RWPE2 (cell line): ENCODE measurements at regions not wholly inside any gene's neighbourhood (a gene's known extent, or its start where the extent isn't known, plus 50 kb on each side); places are given as distances from the start of the nearest gene placed in this dataset.

Experiments used
- ATAC-seq: fragments of 200-7000 bp; cut with Tn5 transposase; 3 replicates; pipeline ENCODE4 v1.9.1; 2021; ENCODE audit warnings: low read depth
- DNase-seq: peaks from one replicate; pipeline ENCODE4 v3.0.0-alpha.2; 2020; ENCODE audit warnings: low spot score
- H3K27ac ChIP-seq: fragments of 450-650 bp; 2 replicates; pipeline ENCODE4 v1.5.1; 2017; ENCODE audit warnings: mild to moderate bottlenecking; ENCODE audit not compliant: poor library complexity, severe bottlenecking
- H3K27me3 ChIP-seq: fragments of 250-450 bp; sonication (Bioruptor Pico); 2 replicates; pipeline ENCODE4 v1.5.1; 2021; ENCODE audit warnings: mild to moderate bottlenecking, moderate library complexity; ENCODE audit not compliant: insufficient read depth, poor library complexity, severe bottlenecking
- H3K36me3 ChIP-seq: fragments of 250-450 bp; sonication (Bioruptor Pico); 2 replicates; pipeline ENCODE4 v1.5.1; 2020; ENCODE audit warnings: low read depth, mild to moderate bottlenecking, moderate library complexity
- H3K4me1 ChIP-seq: fragments of 250-450 bp; sonication (Bioruptor Pico); 2 replicates; pipeline ENCODE4 v1.5.1; 2021; ENCODE audit warnings: mild to moderate bottlenecking, moderate library complexity; ENCODE audit not compliant: insufficient read depth, poor library complexity, severe bottlenecking
- H3K4me3 ChIP-seq: fragments of 250-450 bp; sonication (Bioruptor Pico); 2 replicates; pipeline ENCODE4 v1.5.1; 2021; ENCODE audit warnings: mild to moderate bottlenecking, moderate library complexity; ENCODE audit not compliant: severe bottlenecking
- H3K9me3 ChIP-seq: fragments of 250-450 bp; sonication (Bioruptor Pico); 2 replicates; pipeline ENCODE4 v1.5.1; 2021; ENCODE audit warnings: mild to moderate bottlenecking, moderate library complexity; ENCODE audit not compliant: severe bottlenecking
- CTCF ChIP-seq: fragments of 450-650 bp; IDR thresholded peaks from one replicate; pipeline ENCODE4 v1.5.1; 2017; ENCODE audit warnings: mild to moderate bottlenecking, moderate library complexity; ENCODE audit not compliant: poor library complexity, severe bottlenecking

GRCh38 chr15:53389271-53390037 is 370.0 kb downstream of the WDR72 start:
- DNase-seq (no peak), ATAC-seq (no peak)

GRCh38 chr15:53384417-53384816 is 375.0 kb downstream of the WDR72 start:
- Histone ChIP-seq H3K4me1 (no peaks in the 10 kb centered on the region), H3K9me3 (no peaks in the 10 kb centered on the region), H3K27ac (no peak overlapping the region), H3K4me3 (no peak overlapping the region), H3K36me3 (no peaks in the 10 kb centered on the region), H3K27me3 (peaks cover 2% of the 10 kb centered on the region)
- DNase-seq (no peak), ATAC-seq (0 out of 3 replicates have a peak, but pooled peaks have one; percentile 27)
- peak; percentile 36 for TF ChIP-seq CTCF

More at GRCh38 chr15:53389271-53390037, 370.0 kb downstream of the WDR72 start:
- no peak for TF ChIP-seq CTCF
- peaks cover 2% of the 10 kb centered on the region for H3K27me3 ChIP-seq
- no peaks in the 10 kb centered on the region for H3K4me1 ChIP-seq
- H3K27ac ChIP-seq: no peak overlapping the region
- H3K36me3 ChIP-seq: no peaks in the 10 kb centered on the region
- H3K4me3 ChIP-seq: no peak overlapping the region
- no peaks in the 10 kb centered on the region for H3K9me3 ChIP-seq

GRCh38 chr15:53378096-53378800 is 381.2 kb downstream of the WDR72 start:
- no peak for TF ChIP-seq CTCF
- no peaks in the 10 kb centered on the region for H3K36me3 ChIP-seq
- no peaks in the 10 kb centered on the region for H3K9me3 ChIP-seq
- no peak overlapping the region for H3K27ac ChIP-seq
- H3K4me1 ChIP-seq: no peaks in the 10 kb centered on the region
- peaks cover 7% of the 10 kb centered on the region for H3K27me3 ChIP-seq
- DNase-seq (no peak), ATAC-seq (no peak)
- no peak overlapping the region for H3K4me3 ChIP-seq

GRCh38 chr15:53367740-53368139 is 391.7 kb downstream of the WDR72 start:
- H3K9me3 ChIP-seq: peaks cover 9% of the 10 kb centered on the region
- no peak overlapping the region for H3K4me3 ChIP-seq
- H3K36me3 ChIP-seq: no peaks in the 10 kb centered on the region
- H3K4me1 ChIP-seq: no peaks in the 10 kb centered on the region
- peaks cover 2% of the 10 kb centered on the region for H3K27me3 ChIP-seq
- no peak for ATAC-seq
- no peak for TF ChIP-seq CTCF
- H3K27ac ChIP-seq: no peak overlapping the region
- no peak for DNase-seq

- no peak for DNase-seq
- no peak overlapping the region for H3K27ac ChIP-seq
- no peaks in the 10 kb centered on the region for H3K9me3 ChIP-seq
- H3K4me3 ChIP-seq: no peak overlapping the region
- no peaks in the 10 kb centered on the region for H3K4me1 ChIP-seq
- no peaks in the 10 kb centered on the region for H3K36me3 ChIP-seq
- ATAC-seq: no peak
- no peaks in the 10 kb centered on the region for H3K27me3 ChIP-seq
- TF ChIP-seq CTCF: no peak
Measured at GRCh38 chr15:53360881-53361280, 398.6 kb downstream of the WDR72 start.
